Cardiac muscle cell (in vitro differentiated cells and primary cell): ENCODE measurements at regions not wholly inside any gene's neighbourhood (a gene's known extent, or its start where the extent isn't known, plus 50 kb on each side); places are given as distances from the start of the nearest gene placed in this dataset.

Experiments
- DNase-seq, 2 donors: peaks; one replicate each; pipeline versions ENCODE4 v3.0.0 to v3.0.0-alpha.2; 2010 to 2017; ENCODE audit warnings: low read depth in 1 of 2, low spot score in 1 of 2
- H3K27ac ChIP-seq: fragments of 200-600 bp; sonication (generic); 2 replicates; pipeline ENCODE4 v1.5.1; 2016
- H3K27me3 ChIP-seq: fragments of 200-600 bp; sonication (generic); 2 replicates; pipeline ENCODE4 v1.6.0; 2016; ENCODE audit warnings: control low read depth
- H3K36me3 ChIP-seq: fragments of 200-600 bp; sonication (generic); 2 replicates; pipeline ENCODE4 v1.5.1; 2016; ENCODE audit warnings: control low read depth
- H3K4me1 ChIP-seq: fragments of 200-600 bp; sonication (generic); 2 replicates; pipeline ENCODE4 v1.8.1; 2017; ENCODE audit warnings: low read depth, mild to moderate bottlenecking, mixed run types
- H3K4me3 ChIP-seq: fragments of 200-600 bp; sonication (generic); 2 replicates; pipeline ENCODE4 v1.5.1; 2016; ENCODE audit warnings: mild to moderate bottlenecking
- H3K9me3 ChIP-seq: fragments of 200-600 bp; sonication (generic); 2 replicates; pipeline ENCODE4 v1.5.1; 2017; ENCODE audit warnings: low read depth, mild to moderate bottlenecking, control low read depth
- CTCF ChIP-seq: IDR thresholded peaks from 2 replicates; pipeline ENCODE4 v1.5.1; 2012; ENCODE audit warnings: low read depth, mild to moderate bottlenecking, low read length

- no peak for DNase-seq
- Histone ChIP-seq H3K36me3 (no peaks in the 10 kb centered on the region), H3K27me3 (no peaks in the 10 kb centered on the region), H3K9me3 (no peaks in the 10 kb centered on the region), H3K4me1 (no peaks in the 10 kb centered on the region), H3K4me3 (no peak overlapping the region), H3K27ac (no peak overlapping the region)
- TF ChIP-seq CTCF, result no peak
Observed at GRCh38 chr15:55056500-55056899, 140.2 kb downstream of the RSL24D1 start.

- H3K9me3 ChIP-seq, result no peaks in the 10 kb centered on the region
Observed at GRCh38 chr15:55044162-55044561, 152.6 kb downstream of the RSL24D1 start.

GRCh38 chr15:55037071-55037470 is 159.7 kb downstream of the RSL24D1 start:
- H3K36me3 ChIP-seq, result no peaks in the 10 kb centered on the region
- H3K4me3 ChIP-seq, result no peak overlapping the region
- no peaks in the 10 kb centered on the region for H3K27me3 ChIP-seq
- no peak for TF ChIP-seq CTCF
- no peaks in the 10 kb centered on the region for H3K9me3 ChIP-seq
- no peak overlapping the region for H3K27ac ChIP-seq
- H3K4me1 ChIP-seq, result no peaks in the 10 kb centered on the region
- DNase-seq, result no peak

More at GRCh38 chr15:55044162-55044561, 152.6 kb downstream of the RSL24D1 start:
- Histone ChIP-seq H3K27ac (no peak overlapping the region), H3K27me3 (no peaks in the 10 kb centered on the region), H3K4me3 (no peak overlapping the region), H3K4me1 (no peaks in the 10 kb centered on the region), H3K36me3 (no peaks in the 10 kb centered on the region)
- DNase-seq, result no peak
- TF ChIP-seq CTCF, result no peak

GRCh38 chr15:55035749-55036148 is 161.0 kb downstream of the RSL24D1 start:
- Histone ChIP-seq H3K4me3 (no peak overlapping the region), H3K36me3 (no peaks in the 10 kb centered on the region), H3K4me1 (no peaks in the 10 kb centered on the region), H3K27ac (no peak overlapping the region), H3K9me3 (no peaks in the 10 kb centered on the region), H3K27me3 (no peaks in the 10 kb centered on the region)
- DNase-seq, result no peak
- TF ChIP-seq CTCF, result no peak

- no peak for TF ChIP-seq CTCF
- no peak for DNase-seq
- H3K4me3 ChIP-seq, result no peak overlapping the region
- no peaks in the 10 kb centered on the region for H3K27me3 ChIP-seq
- H3K4me1 ChIP-seq, result no peaks in the 10 kb centered on the region
- no peak overlapping the region for H3K27ac ChIP-seq
- H3K36me3 ChIP-seq, result no peaks in the 10 kb centered on the region
- H3K9me3 ChIP-seq, result no peaks in the 10 kb centered on the region
Observed at GRCh38 chr15:55033574-55033973, 163.2 kb downstream of the RSL24D1 start.

GRCh38 chr15:55031727-55032126 is 165.0 kb downstream of the RSL24D1 start:
- H3K27me3 ChIP-seq, result no peaks in the 10 kb centered on the region
- H3K4me1 ChIP-seq, result no peaks in the 10 kb centered on the region
- no peak overlapping the region for H3K4me3 ChIP-seq
- no peaks in the 10 kb centered on the region for H3K9me3 ChIP-seq
- no peaks in the 10 kb centered on the region for H3K36me3 ChIP-seq
- H3K27ac ChIP-seq, result no peak overlapping the region
- DNase-seq, result no peak
- TF ChIP-seq CTCF, result no peak
